ENCODE measurements at regions not wholly inside any gene's neighbourhood (a gene's known extent, or its start where the extent isn't known, plus 50 kb on each side); places are given as distances from the start of the nearest gene placed in this dataset.

DNA sequence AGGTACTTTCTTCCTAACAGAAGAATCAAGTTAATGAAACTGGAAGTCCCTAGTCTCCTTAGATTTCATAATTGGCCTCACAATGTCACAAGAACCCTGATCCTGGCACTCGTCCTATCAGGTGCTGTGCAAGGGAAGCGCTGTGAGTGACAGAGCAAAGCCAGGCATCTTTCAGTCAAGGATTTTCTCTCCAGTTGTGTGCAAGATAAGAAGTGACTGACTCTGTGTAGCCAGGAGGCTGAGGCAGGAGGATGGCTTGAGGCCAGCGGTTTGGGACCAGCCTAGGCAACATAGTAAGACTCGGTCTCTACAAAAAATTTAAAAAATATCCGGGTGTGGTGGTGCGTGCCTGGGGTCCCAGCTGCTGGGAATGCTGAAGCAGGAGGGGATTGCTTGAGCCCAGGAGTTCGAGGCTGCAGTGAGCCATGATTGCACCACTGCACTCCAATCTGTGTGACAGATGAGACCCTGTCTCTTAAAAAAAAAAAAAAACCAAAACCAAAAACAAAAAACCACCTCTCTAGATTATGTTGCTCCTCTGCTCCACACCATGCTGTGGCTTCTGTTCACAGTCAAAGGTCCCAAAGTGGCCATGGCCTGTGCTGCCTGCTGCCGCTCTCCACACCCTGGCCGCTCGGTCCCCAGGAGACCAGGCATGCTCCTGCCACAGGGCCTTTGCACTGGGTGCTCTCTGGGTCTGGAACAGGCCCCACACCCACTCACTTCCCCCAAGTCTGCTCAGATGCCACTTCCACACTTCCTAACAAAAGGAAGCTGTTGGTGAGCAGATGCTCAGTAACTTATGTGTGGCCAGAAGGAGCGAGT is 54.2 kb upstream of the CLDN5 start (continued):
- no peak for TF ChIP-seq U2AF1 (optimal IDR thresholded peaks at IDR 0.05; ENCODE audit: low read depth, low read length)
- TF ChIP-seq, protein P1, sequence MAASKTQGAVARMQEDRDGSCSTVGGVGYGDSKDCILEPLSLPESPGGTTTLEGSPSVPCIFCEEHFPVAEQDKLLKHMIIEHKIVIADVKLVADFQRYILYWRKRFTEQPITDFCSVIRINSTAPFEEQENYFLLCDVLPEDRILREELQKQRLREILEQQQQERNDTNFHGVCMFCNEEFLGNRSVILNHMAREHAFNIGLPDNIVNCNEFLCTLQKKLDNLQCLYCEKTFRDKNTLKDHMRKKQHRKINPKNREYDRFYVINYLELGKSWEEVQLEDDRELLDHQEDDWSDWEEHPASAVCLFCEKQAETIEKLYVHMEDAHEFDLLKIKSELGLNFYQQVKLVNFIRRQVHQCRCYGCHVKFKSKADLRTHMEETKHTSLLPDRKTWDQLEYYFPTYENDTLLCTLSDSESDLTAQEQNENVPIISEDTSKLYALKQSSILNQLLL (CRISPR knock-in tag; IDR thresholded peaks at IDR 0.05; ENCODE audit: borderline replicate concordance) = no peak
- no peak for TF ChIP-seq CREM (IDR thresholded peaks at IDR 0.05; ENCODE audit: low read depth)
- no peak for TF ChIP-seq KDM2B (CRISPR knock-in tag; IDR thresholded peaks at IDR 0.05)
- TF ChIP-seq SUPT5H (IDR thresholded peaks at IDR 0.05) = no peak
- peak; percentile 62; the same call in 1 of the 2 replicates for TF ChIP-seq MTA2 (IDR thresholded peaks at IDR 0.05; ENCODE audit: low read depth)
- TF ChIP-seq, protein P2, sequence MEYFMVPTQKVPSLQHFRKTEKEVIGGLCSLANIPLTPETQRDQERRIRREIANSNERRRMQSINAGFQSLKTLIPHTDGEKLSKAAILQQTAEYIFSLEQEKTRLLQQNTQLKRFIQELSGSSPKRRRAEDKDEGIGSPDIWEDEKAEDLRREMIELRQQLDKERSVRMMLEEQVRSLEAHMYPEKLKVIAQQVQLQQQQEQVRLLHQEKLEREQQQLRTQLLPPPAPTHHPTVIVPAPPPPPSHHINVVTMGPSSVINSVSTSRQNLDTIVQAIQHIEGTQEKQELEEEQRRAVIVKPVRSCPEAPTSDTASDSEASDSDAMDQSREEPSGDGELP (CRISPR knock-in tag; IDR thresholded peaks at IDR 0.05; ENCODE audit: borderline replicate concordance) = peak; percentile 69; the same call in 1 of the 2 replicates
- TF ChIP-seq, protein P3, sequence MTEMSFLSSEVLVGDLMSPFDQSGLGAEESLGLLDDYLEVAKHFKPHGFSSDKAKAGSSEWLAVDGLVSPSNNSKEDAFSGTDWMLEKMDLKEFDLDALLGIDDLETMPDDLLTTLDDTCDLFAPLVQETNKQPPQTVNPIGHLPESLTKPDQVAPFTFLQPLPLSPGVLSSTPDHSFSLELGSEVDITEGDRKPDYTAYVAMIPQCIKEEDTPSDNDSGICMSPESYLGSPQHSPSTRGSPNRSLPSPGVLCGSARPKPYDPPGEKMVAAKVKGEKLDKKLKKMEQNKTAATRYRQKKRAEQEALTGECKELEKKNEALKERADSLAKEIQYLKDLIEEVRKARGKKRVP (CRISPR knock-in tag; IDR thresholded peaks at IDR 0.05) = 0 out of 2 replicates have a peak, but pooled peaks have one; percentile 31
- no peak for TF ChIP-seq HNRNPH1 (optimal IDR thresholded peaks at IDR 0.05; ENCODE audit: low read depth, low read length)
- TF ChIP-seq BCOR (IDR thresholded peaks at IDR 0.05) = peak; percentile 54
- TF ChIP-seq MAFF (IDR thresholded peaks at IDR 0.05; ENCODE audit: low read length) = 0 out of 2 replicates have a peak, but pooled peaks have one; percentile 1
- no peak for TF ChIP-seq ESRRB (CRISPR knock-in tag; IDR thresholded peaks at IDR 0.05; ENCODE audit: borderline replicate concordance)
- peak; percentile 81 to 90 for TF ChIP-seq KDM1A (IDR thresholded peaks at IDR 0.05)
- no peak for TF ChIP-seq BACH1 (tag; IDR thresholded peaks at IDR 0.05)
- TF ChIP-seq, protein P4, sequence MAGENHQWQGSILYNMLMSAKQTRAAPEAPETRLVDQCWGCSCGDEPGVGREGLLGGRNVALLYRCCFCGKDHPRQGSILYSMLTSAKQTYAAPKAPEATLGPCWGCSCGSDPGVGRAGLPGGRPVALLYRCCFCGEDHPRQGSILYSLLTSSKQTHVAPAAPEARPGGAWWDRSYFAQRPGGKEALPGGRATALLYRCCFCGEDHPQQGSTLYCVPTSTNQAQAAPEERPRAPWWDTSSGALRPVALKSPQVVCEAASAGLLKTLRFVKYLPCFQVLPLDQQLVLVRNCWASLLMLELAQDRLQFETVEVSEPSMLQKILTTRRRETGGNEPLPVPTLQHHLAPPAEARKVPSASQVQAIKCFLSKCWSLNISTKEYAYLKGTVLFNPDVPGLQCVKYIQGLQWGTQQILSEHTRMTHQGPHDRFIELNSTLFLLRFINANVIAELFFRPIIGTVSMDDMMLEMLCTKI (IDR thresholded peaks at IDR 0.05; ENCODE audit: partially characterized antibody) = no peak
- no peak for TF ChIP-seq ZNF347 (CRISPR knock-in tag; IDR thresholded peaks at IDR 0.05; ENCODE audit: low read depth)
- TF ChIP-seq ZNF146 (CRISPR knock-in tag; IDR thresholded peaks at IDR 0.05; ENCODE audit: unreplicated experiment) = no peak
- no peak for TF ChIP-seq CREB1 (IDR thresholded peaks at IDR 0.05)
- peak; percentile 26; the same call in 1 of the 2 replicates for TF ChIP-seq CREB1 (CRISPR knock-in tag; IDR thresholded peaks at IDR 0.05)
- TF ChIP-seq ZNF324 (CRISPR knock-in tag; IDR thresholded peaks at IDR 0.05) = no peak
- TF ChIP-seq ARID2 (IDR thresholded peaks at IDR 0.05) = no peak
